Keratinocyte (primary cell): ENCODE measurements at regions not wholly inside any gene's neighbourhood (a gene's known extent, or its start where the extent isn't known, plus 50 kb on each side); places are given as distances from the start of the nearest gene placed in this dataset.
"Not testable (repeated sequence)": the region's sequence is repeated elsewhere in the genome, so short reads cannot be mapped to it uniquely, and the experiment has no call there.

ENCODE experiments used
- DNase-seq: peaks from one replicate; pipeline ENCODE4 v3.0.0-alpha.2; 2011; ENCODE audit warnings: low read depth, missing footprints, low spot score
- FAIRE-seq: peaks from 2 replicates; lab custom pipeline; 2011; peaks lifted over from hg19 to GRCh38; lab: Jason Lieb, UNC
- H2AFZ ChIP-seq: 2 replicates; pipeline ENCODE4 v1.6.0; 2012; ENCODE audit warnings: low read length, control low read depth, inconsistent platforms; ENCODE audit not compliant: control insufficient read depth
- H3K27ac ChIP-seq: 2 replicates; pipeline ENCODE4 v1.5.1; 2011; ENCODE audit warnings: low read length; ENCODE audit not compliant: control insufficient read depth, insufficient read depth
- H3K27me3 ChIP-seq: 3 replicates; pipeline ENCODE4 v1.6.0; 2011; ENCODE audit warnings: low read length; ENCODE audit not compliant: control insufficient read depth, insufficient read depth; ENCODE audit errors: extremely low read depth
- H3K36me3 ChIP-seq, 2 experiments: 2 replicates in 1 of 2; 3 replicates in 1 of 2; pipeline ENCODE4 v1.5.1; 2011; ENCODE audit warnings: low read length in 2 of 2, mild to moderate bottlenecking in 1 of 2; ENCODE audit not compliant: control insufficient read depth in 2 of 2, insufficient read depth in 2 of 2; ENCODE audit errors: extremely low read depth in 1 of 2
- H3K4me1 ChIP-seq: 3 replicates; pipeline ENCODE4 v1.5.1; 2011; ENCODE audit warnings: low read length; ENCODE audit not compliant: control insufficient read depth, insufficient read depth; ENCODE audit errors: extremely low read depth
- H3K4me2 ChIP-seq: 3 replicates; pipeline ENCODE4 v1.6.0; 2011; ENCODE audit warnings: low read depth, low read length; ENCODE audit not compliant: control insufficient read depth, insufficient read depth; ENCODE audit errors: extremely low read depth
- H3K4me3 ChIP-seq, 3 experiments: fragments of 200-600 bp in 1 of 3; sonication (generic) in 1 of 3; 2 replicates in 2 of 3; 3 replicates in 1 of 3; pipeline ENCODE4 v1.5.1; 2011 to 2016; ENCODE audit warnings: low read length in 3 of 3, mild to moderate bottlenecking in 3 of 3, control low read depth in 2 of 3, inconsistent platforms in 1 of 3, low read depth in 1 of 3, mixed read lengths in 1 of 3, mixed run types in 1 of 3, moderate library complexity in 1 of 3; ENCODE audit not compliant: control insufficient read depth in 2 of 3, insufficient read depth in 2 of 3; ENCODE audit errors: extremely low read depth in 1 of 3
- H3K79me2 ChIP-seq: 2 replicates; pipeline ENCODE4 v1.6.0; 2012; ENCODE audit warnings: low read length; ENCODE audit not compliant: control insufficient read depth, insufficient read depth
- H3K9ac ChIP-seq: 3 replicates; pipeline ENCODE4 v1.6.0; 2011; ENCODE audit warnings: low read length; ENCODE audit not compliant: control insufficient read depth, insufficient read depth; ENCODE audit errors: extremely low read depth
- H3K9me1 ChIP-seq: 3 replicates; pipeline ENCODE4 v1.6.0; 2011; ENCODE audit warnings: low read length; ENCODE audit not compliant: control insufficient read depth, insufficient read depth; ENCODE audit errors: extremely low read depth
- H3K9me3 ChIP-seq: 2 replicates; pipeline ENCODE4 v1.5.1; 2012; ENCODE audit warnings: low read depth, low read length; ENCODE audit not compliant: control insufficient read depth
- H4K20me1 ChIP-seq: 3 replicates; pipeline ENCODE4 v1.6.0; 2011; ENCODE audit warnings: low read length; ENCODE audit not compliant: control insufficient read depth, insufficient read depth; ENCODE audit errors: extremely low read depth
- EZH2 ChIP-seq: IDR thresholded peaks from one replicate; pipeline ENCODE4 v1.6.1; 2012; ENCODE audit warnings: inconsistent platforms, mild to moderate bottlenecking, low read length, moderate library complexity
- dilution Hi-C: fragments of 300-500 bp; cut with MboI; formaldehyde crosslinking; loops from one replicate; pipeline ENCODE4 v1.7.0; 2020; ENCODE audit warnings: low sequenced_read_pairs; ENCODE audit not compliant: extremely low pct_ligation_motif_present
- TF ChIP-seq, protein P1 (sequence below), 3 experiments: IDR thresholded peaks in 1 of 3; conservative IDR thresholded peaks in 1 of 3; optimal IDR thresholded peaks in 1 of 3; 2 replicates in 2 of 3; 3 replicates in 1 of 3; pipeline versions ENCODE3 to v1.5.1; 2011; ENCODE audit warnings: low read length in 3 of 3, mild to moderate bottlenecking in 3 of 3, moderate library complexity in 2 of 3, control low read depth in 1 of 3, inconsistent platforms in 1 of 3; ENCODE audit not compliant: insufficient read depth in 2 of 3; ENCODE audit errors: extremely low read depth in 1 of 3

DNA sequence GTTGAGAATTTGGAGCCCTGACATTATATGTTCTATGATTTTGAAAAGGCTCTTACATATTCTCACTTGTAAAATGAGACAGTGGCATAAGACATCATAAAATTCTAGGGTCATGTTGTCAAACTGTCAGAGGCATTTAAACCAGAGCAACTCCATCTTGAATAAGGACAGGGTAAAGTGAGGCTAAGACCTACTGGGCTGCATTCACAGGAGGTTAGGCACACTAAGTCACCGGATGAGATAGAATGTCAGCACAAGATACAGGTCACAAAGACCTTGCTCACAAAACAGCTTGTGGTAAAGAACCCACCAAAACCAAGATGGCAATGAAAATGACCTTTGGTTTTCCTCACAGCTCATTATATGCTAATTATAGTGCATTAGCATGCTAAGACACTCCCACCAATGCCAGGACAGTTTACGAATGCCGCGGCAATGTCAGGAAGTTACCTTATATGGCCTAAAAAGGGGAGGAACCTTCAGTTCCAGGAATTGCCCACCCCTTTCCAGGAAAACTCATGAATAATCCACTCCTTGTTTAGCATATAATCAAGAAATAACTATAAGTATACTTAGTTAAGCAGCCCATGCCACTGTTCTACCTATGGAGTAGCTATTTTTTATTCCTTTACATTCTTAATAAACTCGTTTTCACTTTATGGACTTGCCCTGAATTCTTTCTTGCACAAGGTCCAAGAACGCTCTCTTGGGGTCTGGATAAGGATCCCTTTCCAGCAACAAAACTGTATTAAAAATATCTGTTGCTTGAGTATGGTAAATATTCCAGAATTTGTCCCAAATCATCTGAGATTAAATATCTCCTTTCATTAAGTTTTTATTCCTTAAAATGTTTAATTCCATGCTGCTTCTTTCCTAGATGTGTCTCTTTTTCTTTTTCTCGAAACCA lies 406.4 kb downstream of the METTL4 start:
- Histone ChIP-seq H3K4me1 (no peaks in the 10 kb centered on the region), H3K79me2 (no peaks in the 10 kb centered on the region), H4K20me1 (no peaks in the 10 kb centered on the region), H3K4me3 (no peak overlapping the region), H3K36me3 (no peaks in the 10 kb centered on the region), H3K27me3 (no peaks in the 10 kb centered on the region), H3K27ac (no peak overlapping the region), H3K9me3 (no peaks in the 10 kb centered on the region), H3K9ac (no peak overlapping the region), H3K9me1 (no peaks in the 10 kb centered on the region), H3K4me2 (no peak overlapping the region), H2AFZ (no peak overlapping the region)
- no peak for DNase-seq
- TF ChIP-seq EZH2, result no peak
- TF ChIP-seq, protein P1, sequence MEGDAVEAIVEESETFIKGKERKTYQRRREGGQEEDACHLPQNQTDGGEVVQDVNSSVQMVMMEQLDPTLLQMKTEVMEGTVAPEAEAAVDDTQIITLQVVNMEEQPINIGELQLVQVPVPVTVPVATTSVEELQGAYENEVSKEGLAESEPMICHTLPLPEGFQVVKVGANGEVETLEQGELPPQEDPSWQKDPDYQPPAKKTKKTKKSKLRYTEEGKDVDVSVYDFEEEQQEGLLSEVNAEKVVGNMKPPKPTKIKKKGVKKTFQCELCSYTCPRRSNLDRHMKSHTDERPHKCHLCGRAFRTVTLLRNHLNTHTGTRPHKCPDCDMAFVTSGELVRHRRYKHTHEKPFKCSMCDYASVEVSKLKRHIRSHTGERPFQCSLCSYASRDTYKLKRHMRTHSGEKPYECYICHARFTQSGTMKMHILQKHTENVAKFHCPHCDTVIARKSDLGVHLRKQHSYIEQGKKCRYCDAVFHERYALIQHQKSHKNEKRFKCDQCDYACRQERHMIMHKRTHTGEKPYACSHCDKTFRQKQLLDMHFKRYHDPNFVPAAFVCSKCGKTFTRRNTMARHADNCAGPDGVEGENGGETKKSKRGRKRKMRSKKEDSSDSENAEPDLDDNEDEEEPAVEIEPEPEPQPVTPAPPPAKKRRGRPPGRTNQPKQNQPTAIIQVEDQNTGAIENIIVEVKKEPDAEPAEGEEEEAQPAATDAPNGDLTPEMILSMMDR (optimal IDR thresholded peaks at IDR 0.05 in 1 of 3, IDR thresholded peaks at IDR 0.05 in 1 of 3, conservative IDR thresholded peaks at IDR 0.05 in 1 of 3; ENCODE audit: extremely low read depth in 1 of 3, insufficient read depth in 2 of 3, low read length in 3 of 3), result no peak
- dilution Hi-C loops, result no loop called here
- FAIRE-seq, result no peak

DNA sequence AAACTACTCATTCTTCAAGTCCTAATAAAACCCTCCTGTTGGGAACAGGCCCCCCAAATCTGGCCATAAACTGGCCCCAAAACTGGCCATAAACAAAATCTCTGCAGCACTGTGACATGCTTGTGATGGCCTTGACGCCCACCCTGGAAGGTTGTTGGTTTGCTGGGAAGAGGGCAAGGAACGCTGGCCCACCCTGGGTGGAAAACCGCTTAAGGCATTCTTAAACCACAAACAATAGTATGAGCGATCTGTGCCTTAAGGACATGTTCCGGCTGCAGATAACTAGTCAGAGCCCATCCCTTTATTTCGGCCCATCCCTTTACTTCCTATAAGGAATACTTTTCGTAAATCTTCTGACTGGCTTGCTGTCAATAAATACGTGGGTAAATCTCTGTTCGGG lies 404.4 kb downstream of the METTL4 start:
- H3K36me3 ChIP-seq, dilution Hi-C loops, H3K4me3 ChIP-seq, FAIRE-seq, H3K9me1 ChIP-seq, H3K9ac ChIP-seq, H2AFZ ChIP-seq, H3K4me1 ChIP-seq, H3K9me3 ChIP-seq, H3K27me3 ChIP-seq, H4K20me1 ChIP-seq, H3K4me2 ChIP-seq, DNase-seq, H3K27ac ChIP-seq, H3K79me2 ChIP-seq: not testable (repeated sequence)
